GM12878 (cell line): ENCODE measurements at regions not wholly inside any gene's neighbourhood (a gene's known extent, or its start where the extent isn't known, plus 50 kb on each side); places are given as distances from the start of the nearest gene placed in this dataset.

Experiments
- FOS ChIP-seq: IDR thresholded peaks from 3 replicates; pipeline ENCODE4 v1.6.1; 2011; ENCODE audit warnings: borderline replicate concordance; ENCODE audit not compliant: insufficient read length; ENCODE audit errors: extremely low read depth
- NFYB ChIP-seq: IDR thresholded peaks from 2 replicates; pipeline ENCODE4 v1.6.1; 2011; ENCODE audit warnings: low read depth, mild to moderate bottlenecking, low read length, improper control_type of control experiment, moderate library complexity; ENCODE audit not compliant: insufficient read depth
- POLR2A ChIP-seq: IDR thresholded peaks from 2 replicates; pipeline ENCODE4 v1.6.1; 2011; ENCODE audit warnings: low read depth, mild to moderate bottlenecking, low read length
- POLR2AphosphoS2 ChIP-seq: IDR thresholded peaks from 2 replicates; pipeline ENCODE4 v1.6.1; 2011; ENCODE audit warnings: low read depth, mild to moderate bottlenecking, low read length, improper control_type of control experiment, moderate library complexity
- POLR2AphosphoS5 ChIP-seq: IDR thresholded peaks from 2 replicates; pipeline ENCODE4 v1.6.1; 2011; ENCODE audit warnings: mild to moderate bottlenecking, low read length, inconsistent platforms
- RBBP5 ChIP-seq: fragments of 200-600 bp; sonication (generic); conservative IDR thresholded peaks from 2 replicates; pipeline ENCODE4 v1.6.1; 2016
- RFX5 ChIP-seq: IDR thresholded peaks from 2 replicates; pipeline ENCODE4 v1.6.1; 2011; ENCODE audit warnings: low read depth, low read length, improper control_type of control experiment
- SMC3 ChIP-seq: IDR thresholded peaks from 2 replicates; pipeline ENCODE4 v1.6.1; 2011; ENCODE audit warnings: low read length, improper control_type of control experiment, borderline replicate concordance
- TAF1 ChIP-seq: IDR thresholded peaks from 2 replicates; pipeline ENCODE4 v1.6.1; 2011; ENCODE audit warnings: mild to moderate bottlenecking, low read depth, low read length, borderline replicate concordance
- YY1 ChIP-seq: IDR thresholded peaks from 2 replicates; pipeline ENCODE4 v1.6.1; 2011; ENCODE audit warnings: low read depth, mild to moderate bottlenecking, low read length
- TF ChIP-seq, protein P1 (sequence below), 3 experiments: IDR thresholded peaks in 2 of 3; conservative IDR thresholded peaks in 1 of 3; 2 replicates each; pipeline ENCODE4 v1.5.1; 2011; ENCODE audit warnings: low read depth in 3 of 3, low read length in 3 of 3, mild to moderate bottlenecking in 3 of 3, control low read depth in 2 of 3, moderate library complexity in 2 of 3, inconsistent platforms in 1 of 3, mixed read lengths in 1 of 3; ENCODE audit not compliant: control insufficient read depth in 2 of 3, insufficient read depth in 1 of 3; ENCODE audit errors: extremely low read depth in 1 of 3
- TF ChIP-seq, protein P2 (sequence below): fragments of 450-650 bp; IDR thresholded peaks from 2 replicates; pipeline ENCODE4 v1.6.1; 2014; ENCODE audit warnings: mild to moderate bottlenecking
- TF ChIP-seq, protein P3 (sequence below): IDR thresholded peaks from 2 replicates; pipeline ENCODE4 v1.6.1; 2012; ENCODE audit warnings: low read depth, low read length, improper control_type of control experiment

DNA sequence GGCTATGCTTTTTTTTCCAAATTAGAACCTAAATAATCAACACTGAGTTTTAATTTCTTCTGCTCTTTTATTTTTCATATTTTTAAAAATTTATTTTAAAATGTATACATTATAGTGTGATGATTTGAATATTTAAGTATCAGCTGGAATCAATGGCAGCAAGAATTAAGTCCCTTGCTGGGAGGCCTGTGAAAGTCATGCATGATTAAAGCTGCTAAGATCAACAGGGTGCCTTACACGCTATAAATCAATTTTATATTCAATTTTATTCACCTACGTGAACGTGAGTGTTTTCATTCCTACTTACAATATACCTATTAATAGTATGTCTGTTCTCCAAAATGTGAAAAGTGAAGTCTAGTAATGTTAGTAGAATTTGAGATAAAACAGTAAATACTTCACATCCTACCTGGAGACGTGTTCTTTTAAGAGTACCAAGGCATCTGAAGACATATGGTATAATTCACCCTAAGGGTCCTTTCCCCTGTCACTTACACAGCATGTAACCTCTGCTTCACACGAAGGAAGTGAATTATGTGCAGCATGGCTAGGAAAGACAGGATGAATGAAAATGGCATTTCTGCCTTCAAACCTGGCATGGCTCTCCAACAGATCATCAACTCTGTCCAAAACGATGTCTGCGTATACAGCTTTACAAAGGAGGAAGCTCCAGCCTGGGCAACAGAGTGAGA lies 640.4 kb upstream of the ROBO1 start:
- TF ChIP-seq NFYB (no peak), POLR2AphosphoS5 (no peak), RBBP5 (no peak), SMC3 (no peak), POLR2A (no peak), YY1 (no peak), RFX5 (no peak), POLR2AphosphoS2 (no peak), TAF1 (no peak), FOS (no peak)
- TF ChIP-seq, protein P1, sequence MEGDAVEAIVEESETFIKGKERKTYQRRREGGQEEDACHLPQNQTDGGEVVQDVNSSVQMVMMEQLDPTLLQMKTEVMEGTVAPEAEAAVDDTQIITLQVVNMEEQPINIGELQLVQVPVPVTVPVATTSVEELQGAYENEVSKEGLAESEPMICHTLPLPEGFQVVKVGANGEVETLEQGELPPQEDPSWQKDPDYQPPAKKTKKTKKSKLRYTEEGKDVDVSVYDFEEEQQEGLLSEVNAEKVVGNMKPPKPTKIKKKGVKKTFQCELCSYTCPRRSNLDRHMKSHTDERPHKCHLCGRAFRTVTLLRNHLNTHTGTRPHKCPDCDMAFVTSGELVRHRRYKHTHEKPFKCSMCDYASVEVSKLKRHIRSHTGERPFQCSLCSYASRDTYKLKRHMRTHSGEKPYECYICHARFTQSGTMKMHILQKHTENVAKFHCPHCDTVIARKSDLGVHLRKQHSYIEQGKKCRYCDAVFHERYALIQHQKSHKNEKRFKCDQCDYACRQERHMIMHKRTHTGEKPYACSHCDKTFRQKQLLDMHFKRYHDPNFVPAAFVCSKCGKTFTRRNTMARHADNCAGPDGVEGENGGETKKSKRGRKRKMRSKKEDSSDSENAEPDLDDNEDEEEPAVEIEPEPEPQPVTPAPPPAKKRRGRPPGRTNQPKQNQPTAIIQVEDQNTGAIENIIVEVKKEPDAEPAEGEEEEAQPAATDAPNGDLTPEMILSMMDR (IDR thresholded peaks at IDR 0.05 in 2 of 3, conservative IDR thresholded peaks at IDR 0.05 in 1 of 3; ENCODE audit: control insufficient read depth in 2 of 3, extremely low read depth in 1 of 3, insufficient read depth in 1 of 3, low read depth in 3 of 3, low read length in 3 of 3), result no peak
- TF ChIP-seq, protein P2, sequence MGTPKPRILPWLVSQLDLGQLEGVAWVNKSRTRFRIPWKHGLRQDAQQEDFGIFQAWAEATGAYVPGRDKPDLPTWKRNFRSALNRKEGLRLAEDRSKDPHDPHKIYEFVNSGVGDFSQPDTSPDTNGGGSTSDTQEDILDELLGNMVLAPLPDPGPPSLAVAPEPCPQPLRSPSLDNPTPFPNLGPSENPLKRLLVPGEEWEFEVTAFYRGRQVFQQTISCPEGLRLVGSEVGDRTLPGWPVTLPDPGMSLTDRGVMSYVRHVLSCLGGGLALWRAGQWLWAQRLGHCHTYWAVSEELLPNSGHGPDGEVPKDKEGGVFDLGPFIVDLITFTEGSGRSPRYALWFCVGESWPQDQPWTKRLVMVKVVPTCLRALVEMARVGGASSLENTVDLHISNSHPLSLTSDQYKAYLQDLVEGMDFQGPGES, result no peak
- TF ChIP-seq, protein P3, sequence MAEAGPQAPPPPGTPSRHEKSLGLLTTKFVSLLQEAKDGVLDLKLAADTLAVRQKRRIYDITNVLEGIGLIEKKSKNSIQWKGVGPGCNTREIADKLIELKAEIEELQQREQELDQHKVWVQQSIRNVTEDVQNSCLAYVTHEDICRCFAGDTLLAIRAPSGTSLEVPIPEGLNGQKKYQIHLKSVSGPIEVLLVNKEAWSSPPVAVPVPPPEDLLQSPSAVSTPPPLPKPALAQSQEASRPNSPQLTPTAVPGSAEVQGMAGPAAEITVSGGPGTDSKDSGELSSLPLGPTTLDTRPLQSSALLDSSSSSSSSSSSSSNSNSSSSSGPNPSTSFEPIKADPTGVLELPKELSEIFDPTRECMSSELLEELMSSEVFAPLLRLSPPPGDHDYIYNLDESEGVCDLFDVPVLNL, result no peak
